ENCODE measurements at regions not wholly inside any gene's neighbourhood (a gene's known extent, or its start where the extent isn't known, plus 50 kb on each side); places are given as distances from the start of the nearest gene placed in this dataset.

DNA sequence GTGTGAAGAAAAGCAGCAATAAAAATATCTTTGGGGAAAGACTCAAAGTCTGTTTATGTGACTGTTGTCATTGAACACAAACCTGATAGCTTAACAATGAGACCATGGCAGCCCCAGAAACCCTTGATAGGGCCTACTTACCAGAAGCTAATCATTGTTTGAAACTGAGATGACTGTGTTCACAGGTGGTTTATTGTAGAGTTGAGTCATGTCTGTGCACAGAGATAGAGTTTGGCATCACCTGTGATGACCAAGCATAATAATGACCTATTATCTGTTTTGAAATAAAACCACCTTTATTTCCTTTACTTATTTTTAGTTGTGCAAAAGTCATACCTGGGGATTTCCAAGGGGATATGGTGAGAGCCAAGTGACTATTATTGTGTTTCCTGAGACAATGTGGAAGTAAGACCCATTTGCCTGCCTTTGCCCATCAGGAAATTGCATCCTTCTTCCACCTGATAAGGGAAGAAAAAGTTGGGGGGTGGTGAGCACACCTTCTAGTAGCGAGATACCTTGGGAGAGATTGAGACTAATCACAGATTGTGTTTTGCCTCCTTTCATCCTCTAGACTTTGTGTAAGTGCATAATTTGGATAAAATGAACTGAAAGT lies 456.9 kb upstream of the JAG1 start (continued):
- TF ChIP-seq MYC (IDR thresholded peaks at IDR 0.05; ENCODE audit: insufficient read depth, insufficient read length, insufficient replicate concordance, low read length, severe bottlenecking), result no peak
- no peak for TF ChIP-seq HCFC1 (IDR thresholded peaks at IDR 0.05; ENCODE audit: low read length)
- peak; percentile 65 for TF ChIP-seq IKZF1 (conservative IDR thresholded peaks at IDR 0.05)
- 0 out of 2 replicates have a peak, but pooled peaks have one; percentile 53 for TF ChIP-seq TCF3 (IDR thresholded peaks at IDR 0.05; ENCODE audit: borderline replicate concordance, insufficient read depth, low read depth, low read length)
- 0 out of 2 replicates have a peak, but pooled peaks have one; percentile 36 for TF ChIP-seq CREB1 (IDR thresholded peaks at IDR 0.05; ENCODE audit: low read depth)
- TF ChIP-seq MTA2 (IDR thresholded peaks at IDR 0.05; ENCODE audit: low read depth), result peak; percentile 92
- peak; percentile 54; the same call in 1 of the 2 replicates for TF ChIP-seq GABPA (IDR thresholded peaks at IDR 0.05; ENCODE audit: low read depth)
- peak in 1 of 2 experiments; percentile 62; a peak in 1 of 4 replicates for TF ChIP-seq ETV6 (conservative IDR thresholded peaks at IDR 0.05 in 1 of 2, IDR thresholded peaks at IDR 0.05 in 1 of 2; ENCODE audit: borderline replicate concordance in 1 of 2, low read depth in 1 of 2)
- TF ChIP-seq SMC3 (IDR thresholded peaks at IDR 0.05; ENCODE audit: borderline replicate concordance, low read length), result no peak
- peak; percentile 54 to 74; a peak in 3 of 4 replicates for TF ChIP-seq EP300 (IDR thresholded peaks at IDR 0.05; ENCODE audit: borderline replicate concordance in 1 of 2, control insufficient read depth in 1 of 2, low read depth in 2 of 2, low read length in 2 of 2)
- TF ChIP-seq JUNB (IDR thresholded peaks at IDR 0.05), result peak; percentile 92
- TF ChIP-seq ATF7 (IDR thresholded peaks at IDR 0.05; ENCODE audit: low read depth), result peak; percentile 70
- 0 out of 2 replicates have a peak, but pooled peaks have one; percentile 37 for TF ChIP-seq CBX5 (IDR thresholded peaks at IDR 0.05; ENCODE audit: low read depth)
- no peak for TF ChIP-seq BRCA1 (IDR thresholded peaks at IDR 0.05; ENCODE audit: low read depth, low read length)
- TF ChIP-seq TCF12 (IDR thresholded peaks at IDR 0.05; ENCODE audit: low read depth, low read length), result peak; percentile 70; the same call in 1 of the 2 replicates

All from GM12878 (cell line).